ENCODE measurements at regions not wholly inside any gene's neighbourhood (a gene's known extent, or its start where the extent isn't known, plus 50 kb on each side); places are given as distances from the start of the nearest gene placed in this dataset.

DNA sequence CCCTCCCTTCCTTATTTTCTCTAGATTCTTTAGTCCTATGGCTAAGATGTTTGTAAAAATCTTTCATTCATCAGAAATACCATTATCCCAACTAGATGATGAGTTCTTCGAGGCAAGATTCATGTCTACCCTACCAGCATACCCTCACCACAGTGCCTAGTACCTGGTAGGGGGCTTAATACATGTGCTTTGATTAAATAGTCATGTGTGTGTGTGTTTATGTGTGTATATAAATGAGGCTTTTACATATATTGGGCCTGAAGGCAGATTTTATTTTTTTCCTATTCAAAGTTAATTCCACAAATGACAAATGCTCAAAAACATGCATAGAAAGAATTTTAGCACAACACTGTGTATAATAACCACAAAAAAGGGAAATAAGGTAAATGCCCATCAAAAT, 193.0 kb upstream of the IRX3 start:
- Histone ChIP-seq H3K36me3 (no peaks in the 10 kb centered on the region), H3K4me3 (no peak overlapping the region), H3K27ac (no peak overlapping the region), H3K4me1 (no peaks in the 10 kb centered on the region), H3K9me3 (no peaks in the 10 kb centered on the region), H3K27me3 (ENCODE audit: low read depth) (no peaks in the 10 kb centered on the region)
- DNase-seq = no peak
- no peak for TF ChIP-seq CTCF (IDR thresholded peaks at IDR 0.05)
- no peak for ATAC-seq
- intact Hi-C loops (cut with DNase I) = no loop called here

DNA sequence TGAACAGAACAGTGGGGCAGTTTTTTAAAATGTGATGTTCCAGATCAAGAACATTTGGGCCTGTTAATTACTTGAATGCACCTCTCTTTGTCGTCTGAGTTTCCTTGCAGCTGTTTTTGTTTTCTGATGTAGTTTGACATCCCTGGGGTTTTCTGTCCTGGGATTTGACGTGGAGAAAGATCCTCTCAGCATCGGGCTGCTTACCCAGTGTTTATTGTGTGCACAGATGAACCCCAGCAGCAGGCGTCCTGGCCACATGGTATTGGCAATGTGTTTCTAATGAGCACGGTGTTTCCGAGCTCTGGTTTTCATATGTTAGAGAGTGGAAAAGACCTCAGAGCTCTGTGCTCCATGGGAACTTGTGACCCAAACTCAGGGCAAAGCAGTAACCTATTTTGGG, 191.1 kb upstream of the IRX3 start:
- no peaks in the 10 kb centered on the region for H3K4me1 ChIP-seq
- no peaks in the 10 kb centered on the region for H3K9me3 ChIP-seq
- H3K36me3 ChIP-seq = no peaks in the 10 kb centered on the region
- H3K27ac ChIP-seq = no peak overlapping the region
- H3K27me3 ChIP-seq (ENCODE audit: low read depth) = no peaks in the 10 kb centered on the region
- intact Hi-C loops (cut with DNase I) = no loop called here
- H3K4me3 ChIP-seq = no peak overlapping the region
- ATAC-seq (no peak), DNase-seq (no peak)
- no peak for TF ChIP-seq CTCF (IDR thresholded peaks at IDR 0.05)

DNA sequence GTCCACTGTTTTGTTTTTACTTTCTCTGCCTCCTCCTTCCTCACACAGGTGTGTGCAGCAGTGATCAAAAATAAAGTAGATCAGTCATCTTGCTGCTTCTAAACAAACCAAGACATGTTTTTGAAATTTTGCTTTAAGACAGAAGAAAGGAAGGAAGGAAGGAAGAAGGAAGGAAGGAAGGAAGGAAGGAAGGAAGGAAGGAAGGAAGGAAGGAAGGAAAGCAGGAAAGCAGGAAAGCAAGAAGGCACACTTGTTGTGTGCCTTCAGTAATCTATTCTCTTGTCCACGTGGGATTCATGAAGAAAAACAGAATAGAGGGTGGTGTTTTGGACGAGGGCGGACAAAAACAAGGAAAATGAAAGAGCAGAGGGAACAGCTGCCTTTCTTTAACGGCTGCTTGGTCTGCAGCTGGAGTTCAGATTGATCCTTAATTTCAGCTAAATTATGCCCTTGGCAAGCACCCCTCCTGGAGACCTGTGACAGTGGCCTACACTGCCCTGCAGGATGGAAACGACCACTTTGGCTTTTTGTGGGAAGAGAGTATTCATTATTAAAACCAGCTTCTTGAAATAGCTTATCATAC, 188.5 kb upstream of the IRX3 start:
- no peak overlapping the region for H3K27ac ChIP-seq
- no peak for TF ChIP-seq CTCF (IDR thresholded peaks at IDR 0.05)
- no peaks in the 10 kb centered on the region for H3K9me3 ChIP-seq
- intact Hi-C loops (cut with DNase I) = no loop called here
- no peaks in the 10 kb centered on the region for H3K4me1 ChIP-seq
- no peak overlapping the region for H3K4me3 ChIP-seq
- no peak for ATAC-seq
- DNase-seq = no peak
- no peaks in the 10 kb centered on the region for H3K27me3 ChIP-seq (ENCODE audit: low read depth)
- no peaks in the 10 kb centered on the region for H3K36me3 ChIP-seq

DNA sequence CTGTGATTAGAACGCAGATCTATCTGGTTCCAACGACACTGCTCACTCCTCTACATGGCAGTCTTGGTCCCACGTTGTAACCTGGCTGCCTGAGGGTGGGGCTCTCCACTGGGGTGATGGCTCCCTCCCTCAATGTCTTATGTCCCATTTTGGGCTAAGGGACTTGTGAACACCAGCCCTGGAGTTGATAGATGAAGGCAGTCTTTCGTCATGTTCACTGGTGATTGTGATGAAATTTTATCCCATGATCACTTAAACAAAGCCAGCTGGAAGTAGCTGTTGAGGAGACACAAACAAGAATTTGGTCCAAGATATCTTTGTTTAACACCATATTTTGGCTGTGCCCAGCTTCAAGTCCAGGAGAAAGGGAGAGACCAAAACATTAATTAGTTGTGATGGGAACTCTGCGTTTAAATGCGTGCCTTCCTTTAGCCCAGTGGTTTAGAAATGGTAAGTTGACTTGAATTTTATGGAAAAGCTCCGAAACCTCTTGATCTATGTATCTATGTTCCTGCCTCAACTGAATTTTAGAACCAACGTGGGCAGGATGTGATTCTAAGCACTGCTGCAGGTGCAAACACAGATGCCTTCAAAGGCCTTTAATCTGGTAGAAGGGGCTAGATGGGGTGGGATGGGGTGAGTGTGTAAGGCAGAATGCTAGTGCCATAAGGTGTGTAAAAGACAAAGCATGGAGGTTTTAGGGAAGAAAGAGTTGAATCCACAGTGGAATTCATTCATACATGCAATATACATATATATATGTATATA, 186.8 kb upstream of the IRX3 start:
- ATAC-seq (no peak), DNase-seq (no peak)
- no peaks in the 10 kb centered on the region for H3K36me3 ChIP-seq
- H3K4me3 ChIP-seq = no peak overlapping the region
- no peaks in the 10 kb centered on the region for H3K4me1 ChIP-seq
- no peaks in the 10 kb centered on the region for H3K9me3 ChIP-seq
- no peak overlapping the region for H3K27ac ChIP-seq
- no peak for TF ChIP-seq CTCF (IDR thresholded peaks at IDR 0.05)
- intact Hi-C loops (cut with DNase I) = no loop called here
- no peaks in the 10 kb centered on the region for H3K27me3 ChIP-seq (ENCODE audit: low read depth)

DNA sequence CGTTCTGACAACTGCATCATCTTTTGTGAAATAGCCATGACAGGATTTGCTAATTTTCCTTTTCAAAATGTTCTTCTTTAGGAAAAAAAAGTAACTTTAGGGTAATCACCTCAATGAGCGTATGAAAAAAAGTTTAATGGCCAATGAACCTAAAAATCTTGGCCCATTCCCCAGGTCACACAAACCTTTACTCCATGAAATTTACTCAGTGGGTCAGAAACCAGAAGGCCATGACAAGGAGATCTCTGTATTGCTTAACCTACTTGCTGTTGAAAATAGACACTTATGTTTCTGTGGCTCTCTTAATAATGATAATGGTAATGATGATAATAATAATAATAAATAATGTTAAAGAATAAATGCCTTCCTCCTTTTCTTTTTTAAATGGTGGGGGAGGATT, 180.8 kb upstream of the IRX3 start:
- no peak for TF ChIP-seq CTCF (IDR thresholded peaks at IDR 0.05)
- H3K27ac ChIP-seq = no peak overlapping the region
- intact Hi-C loops (cut with DNase I) = no loop called here

More for the DNA sequence above, 180.8 kb upstream of the IRX3 start:
- H3K9me3 ChIP-seq = peaks cover 18% of the 10 kb centered on the region
- DNase-seq (no peak), ATAC-seq (no peak)
- H3K4me3 ChIP-seq = no peak overlapping the region
- H3K27me3 ChIP-seq (ENCODE audit: low read depth) = no peaks in the 10 kb centered on the region
- H3K36me3 ChIP-seq = no peaks in the 10 kb centered on the region
- no peaks in the 10 kb centered on the region for H3K4me1 ChIP-seq

Measured in lower lobe of right lung (tissue), 2 donors.